Muscle of leg (tissue), 3 donors: ENCODE measurements at regions not wholly inside any gene's neighbourhood (a gene's known extent, or its start where the extent isn't known, plus 50 kb on each side); places are given as distances from the start of the nearest gene placed in this dataset.
"Not testable (repeated sequence)": the region's sequence is repeated elsewhere in the genome, so short reads cannot be mapped to it uniquely, and the experiment has no call there.

Source experiments
- DNase-seq: peaks from one replicate; pipeline ENCODE4 v3.0.0; 2013
- H3K27ac ChIP-seq: one replicate; pipeline ENCODE4 v1.5.1; 2013; ENCODE audit warnings: mild to moderate bottlenecking, low read length, control low read depth
- H3K27me3 ChIP-seq: one replicate; pipeline ENCODE4 v1.6.1; 2013; ENCODE audit warnings: low read length; ENCODE audit not compliant: control insufficient read depth, insufficient read depth
- H3K36me3 ChIP-seq: one replicate; pipeline ENCODE4 v1.6.1; 2013; ENCODE audit warnings: low read length; ENCODE audit not compliant: control insufficient read depth, insufficient read depth
- H3K4me1 ChIP-seq: one replicate; pipeline ENCODE4 v1.6.1; 2013; ENCODE audit warnings: low read length; ENCODE audit not compliant: control insufficient read depth, insufficient read depth
- H3K4me3 ChIP-seq: one replicate; pipeline ENCODE4 v1.5.1; 2013; ENCODE audit warnings: low read length, control low read depth
- H3K9me3 ChIP-seq: replicated peaks from 2 replicates; pipeline ENCODE4 v1.6.1; 2013; ENCODE audit warnings: low read depth, low read length; ENCODE audit not compliant: control insufficient read depth
- WGBS: methylation state at CpG from one replicate; pipeline ENCODE4 v1.1.5; 2013; ENCODE audit warnings: missing lambda C conversion rate; ENCODE audit not compliant: insufficient coverage; 5-methylcytosine and 5-hydroxymethylcytosine counted together

DNA sequence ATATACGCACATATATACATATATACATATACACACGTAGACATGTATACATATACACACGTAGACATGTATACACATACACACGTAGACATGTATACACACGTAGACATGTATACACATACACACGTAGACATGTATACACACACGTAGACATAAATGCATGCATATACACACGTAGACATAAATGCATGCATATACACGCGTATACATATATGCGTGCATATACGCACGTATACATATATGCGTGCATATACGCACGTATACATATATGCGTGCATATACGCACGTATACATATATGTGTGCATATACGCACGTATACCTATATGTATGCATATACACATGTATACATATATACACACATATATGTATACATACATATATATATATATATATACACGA, 114.9 kb upstream of the XIST start:
- not testable (repeated sequence) for H3K9me3 ChIP-seq, H3K27ac ChIP-seq, DNase-seq, H3K36me3 ChIP-seq, H3K4me1 ChIP-seq, H3K4me3 ChIP-seq, H3K27me3 ChIP-seq
- 98% methylated on average over 6 of the region's 22 CpGs for WGBS

DNA sequence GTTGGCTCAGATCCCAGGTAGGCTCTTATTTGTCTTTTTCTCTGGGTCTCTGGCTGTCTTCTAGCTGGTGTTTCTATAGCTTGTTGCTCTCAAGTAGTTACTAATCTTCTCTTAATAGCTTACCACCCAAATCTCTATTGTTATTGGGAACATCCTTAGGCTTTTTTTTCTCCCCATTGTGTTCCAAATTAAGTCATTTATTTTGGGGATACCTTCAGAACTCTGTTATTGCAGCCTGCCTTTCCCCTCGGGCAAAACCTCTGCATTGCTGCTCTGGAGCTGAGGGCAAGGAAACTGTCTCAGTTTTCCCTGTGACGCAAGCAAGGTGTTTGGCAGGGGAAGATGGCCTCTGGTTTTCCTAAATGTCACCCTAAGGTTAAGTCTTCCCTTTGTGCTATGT, 113.3 kb upstream of the XIST start:
- Histone ChIP-seq H3K36me3 (peaks cover 8% of the 10 kb centered on the region), H3K4me1 (no peaks in the 10 kb centered on the region), H3K4me3 (no peak overlapping the region), H3K27me3 (no peaks in the 10 kb centered on the region), H3K9me3 (no peaks in the 10 kb centered on the region), H3K27ac (no peak overlapping the region)
- no peak for DNase-seq
- 67% methylated on average over 2 of the region's 2 CpGs for WGBS

DNA sequence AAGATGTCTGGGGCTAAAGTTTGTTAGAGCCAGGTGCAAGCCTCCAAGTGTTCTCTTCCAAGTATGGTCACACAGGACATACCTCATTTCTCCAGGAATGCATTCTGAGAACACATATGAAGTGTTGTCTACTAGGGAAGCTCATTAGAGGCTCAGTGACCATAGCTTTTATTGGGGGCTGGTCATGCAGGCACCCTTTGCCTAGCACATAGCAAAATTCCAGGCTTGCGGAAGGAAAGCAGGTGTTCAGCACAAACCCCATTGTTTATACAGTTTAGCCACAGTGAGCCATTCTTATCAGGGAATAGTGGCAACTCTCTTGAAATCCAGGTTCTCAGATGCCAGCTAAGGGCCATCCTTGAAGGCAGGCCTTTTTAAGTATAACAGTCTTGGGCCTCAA, 112.1 kb upstream of the XIST start:
- Histone ChIP-seq H3K9me3 (no peaks in the 10 kb centered on the region), H3K4me3 (no peak overlapping the region), H3K4me1 (no peaks in the 10 kb centered on the region), H3K36me3 (peaks cover 8% of the 10 kb centered on the region), H3K27ac (no peak overlapping the region), H3K27me3 (no peaks in the 10 kb centered on the region)
- 100% methylated on average over 1 of the region's 1 CpG for WGBS
- no peak for DNase-seq

DNA sequence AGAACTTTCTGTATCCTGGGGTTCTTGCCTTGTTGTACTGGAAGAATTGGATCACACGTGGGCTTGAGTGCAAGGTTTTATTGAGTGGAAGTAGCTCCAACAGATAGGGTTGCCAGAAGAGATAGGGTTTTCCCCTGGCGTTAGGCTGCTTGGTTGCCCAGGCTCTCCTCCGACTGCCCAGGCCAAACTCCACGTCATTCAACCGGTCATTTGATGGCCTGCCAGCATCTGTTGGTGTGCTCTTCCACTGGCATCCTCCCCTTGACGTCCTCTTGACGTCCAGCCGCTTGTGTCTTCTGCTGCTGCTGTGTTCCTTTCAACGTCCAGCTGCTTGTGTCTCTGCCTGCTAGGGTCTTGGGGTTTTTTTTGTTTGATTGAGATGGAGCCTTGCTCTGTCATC, 111.2 kb upstream of the XIST start:
- no peak overlapping the region for H3K4me3 ChIP-seq
- H3K9me3 ChIP-seq, result no peaks in the 10 kb centered on the region
- no peaks in the 10 kb centered on the region for H3K4me1 ChIP-seq
- no peak overlapping the region for H3K27ac ChIP-seq
- peaks cover 8% of the 10 kb centered on the region for H3K36me3 ChIP-seq
- no peaks in the 10 kb centered on the region for H3K27me3 ChIP-seq
- 84% methylated on average over 6 of the region's 9 CpGs for WGBS
- no peak for DNase-seq

DNA sequence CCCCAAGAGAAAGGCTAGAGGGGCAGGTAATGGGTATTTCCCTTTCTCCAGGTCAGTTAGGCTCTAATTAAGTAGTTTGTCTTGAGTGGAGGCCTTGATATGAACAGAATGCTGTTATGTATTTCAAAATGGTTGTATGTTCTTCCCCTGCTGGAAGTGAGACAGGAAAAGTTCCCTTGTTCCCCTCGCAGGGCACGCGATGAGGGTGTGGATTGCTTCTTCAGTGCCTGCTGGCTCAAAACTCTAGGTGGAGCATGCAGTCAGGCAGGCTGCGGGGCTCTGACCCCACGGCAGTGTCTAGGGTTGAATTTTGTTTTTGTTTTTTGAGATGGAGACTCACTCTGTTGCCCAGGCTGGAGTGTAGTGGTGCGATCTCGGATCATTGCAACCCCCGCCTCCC, 110.4 kb upstream of the XIST start:
- Histone ChIP-seq H3K27me3 (no peaks in the 10 kb centered on the region), H3K27ac (no peak overlapping the region), H3K36me3 (peaks cover 8% of the 10 kb centered on the region), H3K4me1 (no peaks in the 10 kb centered on the region), H3K4me3 (no peak overlapping the region), H3K9me3 (no peaks in the 10 kb centered on the region)
- DNase-seq, result no peak
- WGBS, result 100% methylated on average over 3 of the region's 8 CpGs

DNA sequence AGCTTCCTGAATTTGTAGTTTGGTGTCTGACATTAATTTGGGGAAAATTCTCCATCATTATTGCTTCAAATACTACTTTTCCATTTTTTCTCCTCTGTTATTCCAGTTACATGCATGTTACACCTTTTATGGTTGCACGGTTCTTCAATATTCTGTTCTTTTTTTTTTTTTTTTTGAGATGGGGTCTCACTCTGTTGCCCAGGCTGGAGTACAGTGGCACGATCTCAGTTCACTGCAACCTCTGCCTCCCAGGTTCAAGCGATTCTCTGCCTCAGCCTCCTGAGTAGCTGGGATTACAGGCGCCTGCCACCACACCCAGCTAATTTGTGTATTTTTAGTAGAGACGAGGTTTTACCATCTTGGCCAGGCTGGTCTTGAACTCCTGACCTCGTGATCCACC, 109.4 kb upstream of the XIST start:
- H3K4me1 ChIP-seq, H3K27me3 ChIP-seq, H3K9me3 ChIP-seq, H3K27ac ChIP-seq, H3K4me3 ChIP-seq, DNase-seq, H3K36me3 ChIP-seq: not testable (repeated sequence)
- 100% methylated on average over 1 of the region's 6 CpGs for WGBS

DNA sequence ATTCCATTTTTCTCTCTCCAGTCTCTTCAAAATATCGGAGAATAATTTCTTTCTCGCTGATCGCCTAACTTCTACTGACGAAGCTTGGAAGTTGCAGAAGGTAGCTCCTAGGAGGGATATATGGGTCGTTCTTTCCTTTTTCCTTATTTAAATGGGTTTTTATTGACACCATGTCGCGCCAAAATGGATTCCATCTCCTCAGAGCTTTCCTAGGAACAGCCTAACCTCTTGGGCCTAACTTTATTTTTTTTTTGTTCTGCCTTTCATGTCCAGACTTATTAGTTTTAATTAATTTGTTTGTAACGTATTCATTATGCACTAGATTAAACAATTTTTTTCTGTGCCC, 92.0 kb upstream of the XIST start:
- H3K4me3 ChIP-seq, result peak overlapping the region; percentile 93
- peak overlapping the region; percentile 95 for H3K27ac ChIP-seq
- DNase-seq, result no peak
- no peaks in the 10 kb centered on the region for H3K9me3 ChIP-seq
- peaks cover 4% of the 10 kb centered on the region for H3K4me1 ChIP-seq
- H3K27me3 ChIP-seq, result peaks cover 4% of the 10 kb centered on the region
- H3K36me3 ChIP-seq, result no peaks in the 10 kb centered on the region
- WGBS, result no CpG with 5 or more reads among the region's 8 CpGs

DNA sequence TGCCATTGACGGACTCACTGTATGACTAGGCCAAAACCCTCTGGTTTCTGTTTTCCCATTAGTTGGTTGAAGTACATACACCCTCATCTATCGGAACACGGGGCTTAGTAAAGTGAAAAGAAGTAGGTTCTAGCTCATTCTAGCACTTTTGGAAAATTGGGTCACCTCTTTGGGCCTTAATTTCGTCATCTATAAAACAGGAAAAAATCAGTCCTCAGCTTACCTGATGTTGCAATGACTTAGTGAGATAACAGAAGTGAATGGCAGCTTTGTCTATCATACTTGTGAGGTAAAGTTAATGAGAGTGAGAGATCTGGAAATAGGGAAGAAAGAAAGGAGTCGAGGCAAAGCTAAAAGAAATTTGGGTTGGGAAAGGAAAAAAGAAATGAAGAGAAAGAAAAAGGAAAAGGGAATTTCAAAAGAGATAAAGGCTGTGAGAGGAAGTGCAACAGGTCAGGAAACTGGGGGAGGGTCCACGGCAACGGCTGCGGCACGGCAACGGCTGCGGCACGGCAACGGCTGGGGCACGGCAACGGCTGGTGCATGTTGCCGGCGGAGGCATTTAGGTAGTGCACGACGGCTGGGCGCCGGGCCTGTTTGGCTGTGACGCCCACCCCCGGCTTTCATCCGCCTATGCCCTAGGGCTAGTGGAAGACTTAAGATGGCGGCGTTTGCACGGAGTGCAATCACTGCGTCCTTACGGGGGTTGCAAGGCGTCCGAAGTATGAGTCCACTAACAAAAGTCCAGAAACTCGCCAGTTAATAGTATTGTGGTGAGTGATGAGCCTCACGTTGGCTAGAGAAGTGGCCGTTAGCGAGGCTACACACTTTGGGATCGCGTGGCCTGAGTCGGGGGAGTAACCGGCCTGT, 91.4 kb upstream of the XIST start:
- DNase-seq, result peak; percentile 96
- Histone ChIP-seq H3K36me3 (no peaks in the 10 kb centered on the region), H3K4me3 (peak overlapping the region; percentile 93), H3K27ac (peak overlapping the region; percentile 95), H3K9me3 (no peaks in the 10 kb centered on the region), H3K4me1 (peaks cover 4% of the 10 kb centered on the region), H3K27me3 (peaks cover 4% of the 10 kb centered on the region)
- WGBS, result under 1% methylated on average over 27 of the region's 39 CpGs

DNA sequence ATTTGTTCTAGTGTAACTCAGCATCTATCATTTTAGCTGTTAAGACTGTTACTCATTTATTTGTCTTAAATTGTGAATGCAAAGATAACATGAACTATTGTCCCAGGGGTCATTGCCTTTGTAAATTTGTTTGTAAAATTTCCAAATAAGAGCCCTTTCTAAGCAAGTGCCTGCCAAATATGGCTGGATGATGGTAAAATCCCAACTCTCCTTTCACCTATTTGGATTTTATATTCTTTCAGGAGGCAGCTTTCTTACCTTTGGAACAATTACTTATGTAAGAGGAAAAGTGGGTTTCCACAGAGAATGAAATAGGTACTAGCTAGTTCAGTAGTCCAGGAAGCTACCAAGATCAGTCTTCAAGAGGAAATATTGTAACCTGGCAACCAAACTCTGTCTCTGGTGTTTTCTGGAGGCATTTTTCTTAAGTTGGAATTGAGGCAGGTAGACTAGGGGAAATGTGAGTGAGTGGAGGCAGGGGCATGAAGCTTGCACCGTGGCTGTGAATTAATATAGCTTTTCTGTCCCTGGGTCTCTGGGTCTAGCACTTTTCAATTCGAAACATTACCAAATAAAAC, 88.5 kb upstream of the XIST start:
- no peaks in the 10 kb centered on the region for H3K36me3 ChIP-seq
- H3K4me3 ChIP-seq, result no peak overlapping the region
- H3K9me3 ChIP-seq, result no peaks in the 10 kb centered on the region
- peaks cover 4% of the 10 kb centered on the region for H3K4me1 ChIP-seq
- no peak overlapping the region for H3K27ac ChIP-seq
- no CpG with 5 or more reads among the region's 2 CpGs for WGBS
- no peak for DNase-seq
- H3K27me3 ChIP-seq, result peaks cover 4% of the 10 kb centered on the region

DNA sequence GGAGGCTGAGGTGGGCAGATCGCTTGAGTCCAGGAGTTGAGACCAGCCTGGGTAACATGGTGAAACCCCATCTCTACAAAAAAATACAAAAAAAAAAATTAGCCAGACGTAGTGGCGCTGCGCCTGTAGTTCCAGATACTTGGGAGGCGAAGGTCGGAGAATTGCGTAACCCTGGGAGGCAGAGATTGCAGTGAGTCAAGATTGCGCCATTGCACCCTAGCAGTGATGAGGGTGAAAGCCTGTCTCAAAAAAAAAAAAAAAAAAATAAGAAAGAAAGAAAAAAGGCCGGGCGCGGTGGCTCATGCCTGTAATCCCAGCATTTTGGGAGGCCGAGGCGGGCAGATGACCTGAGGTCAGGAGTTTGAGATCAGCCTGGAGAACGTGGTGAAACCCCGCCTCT, 85.3 kb upstream of the XIST start:
- H3K27me3 ChIP-seq, H3K9me3 ChIP-seq, H3K27ac ChIP-seq, H3K4me1 ChIP-seq, H3K4me3 ChIP-seq, DNase-seq, H3K36me3 ChIP-seq: not testable (repeated sequence)
- WGBS, result 93% methylated on average over 10 of the region's 15 CpGs
